Peyer's patch (tissue), 4 donors: ENCODE measurements at regions not wholly inside any gene's neighbourhood (a gene's known extent, or its start where the extent isn't known, plus 50 kb on each side); places are given as distances from the start of the nearest gene placed in this dataset.

ENCODE experiments used
- CTCF ChIP-seq, 6 experiments: fragments of 450-650 bp in 4 of 6; fragments of 200-600 bp in 2 of 6; sonication (generic) in 1 of 6; IDR thresholded peaks; one replicate each; pipeline ENCODE4 v1.5.1; 2017 to 2019; ENCODE audit warnings: antibody characterized with exemption in 6 of 6, mild to moderate bottlenecking in 3 of 6, moderate library complexity in 1 of 6
- POLR2A ChIP-seq, 2 donors: fragments of 450-650 bp; IDR thresholded peaks; one replicate each; pipeline ENCODE4 v1.5.1; 2017; ENCODE audit warnings: antibody characterized with exemption in 2 of 2, mild to moderate bottlenecking in 2 of 2, moderate library complexity in 2 of 2

- TF ChIP-seq CTCF (IDR thresholded peaks at IDR 0.05) (no peak), POLR2A (IDR thresholded peaks at IDR 0.05) (no peak)
Measured at GRCh38 chr2:61640406-61640805, 102.2 kb upstream of the XPO1 start.
